Endothelial cell (in vitro differentiated cells): ENCODE measurements at regions not wholly inside any gene's neighbourhood (a gene's known extent, or its start where the extent isn't known, plus 50 kb on each side); places are given as distances from the start of the nearest gene placed in this dataset.
"Not testable (repeated sequence)": the region's sequence is repeated elsewhere in the genome, so short reads cannot be mapped to it uniquely, and the experiment has no call there.

Source experiments
- DNase-seq: peaks from one replicate; pipeline ENCODE4 v3.0.0; 2021; ENCODE audit warnings: low spot score
- H3K27ac Mint-ChIP-seq: one replicate; pipeline ENCODE4 v1.8.0; 2021; ENCODE audit warnings: mixed read lengths, inconsistent platforms; ENCODE audit not compliant: unreplicated experiment
- H3K27me3 Mint-ChIP-seq: one replicate; pipeline ENCODE4 v1.8.0; 2021; ENCODE audit warnings: mild to moderate bottlenecking, moderate library complexity, mixed read lengths, inconsistent platforms; ENCODE audit not compliant: unreplicated experiment
- H3K36me3 Mint-ChIP-seq: one replicate; pipeline ENCODE4 v1.8.0; 2021; ENCODE audit warnings: mild to moderate bottlenecking, low read depth, mixed read lengths, inconsistent platforms; ENCODE audit not compliant: unreplicated experiment
- H3K4me1 Mint-ChIP-seq: one replicate; pipeline ENCODE4 v1.8.0; 2021; ENCODE audit warnings: mild to moderate bottlenecking, mixed read lengths, inconsistent platforms; ENCODE audit not compliant: unreplicated experiment
- H3K4me3 Mint-ChIP-seq: one replicate; pipeline ENCODE4 v1.8.0; 2021; ENCODE audit warnings: mild to moderate bottlenecking, mixed read lengths, inconsistent platforms; ENCODE audit not compliant: unreplicated experiment
- H3K9me3 Mint-ChIP-seq: one replicate; pipeline ENCODE4 v1.8.0; 2021; ENCODE audit warnings: mixed read lengths, inconsistent platforms; ENCODE audit not compliant: unreplicated experiment
- TF ChIP-seq, protein P1 (sequence below): fragments of 200-600 bp; sonication (generic); IDR thresholded peaks from one replicate; pipeline ENCODE4 v1.5.0; 2021; ENCODE audit warnings: antibody characterized with exemption; ENCODE audit not compliant: unreplicated experiment

DNA sequence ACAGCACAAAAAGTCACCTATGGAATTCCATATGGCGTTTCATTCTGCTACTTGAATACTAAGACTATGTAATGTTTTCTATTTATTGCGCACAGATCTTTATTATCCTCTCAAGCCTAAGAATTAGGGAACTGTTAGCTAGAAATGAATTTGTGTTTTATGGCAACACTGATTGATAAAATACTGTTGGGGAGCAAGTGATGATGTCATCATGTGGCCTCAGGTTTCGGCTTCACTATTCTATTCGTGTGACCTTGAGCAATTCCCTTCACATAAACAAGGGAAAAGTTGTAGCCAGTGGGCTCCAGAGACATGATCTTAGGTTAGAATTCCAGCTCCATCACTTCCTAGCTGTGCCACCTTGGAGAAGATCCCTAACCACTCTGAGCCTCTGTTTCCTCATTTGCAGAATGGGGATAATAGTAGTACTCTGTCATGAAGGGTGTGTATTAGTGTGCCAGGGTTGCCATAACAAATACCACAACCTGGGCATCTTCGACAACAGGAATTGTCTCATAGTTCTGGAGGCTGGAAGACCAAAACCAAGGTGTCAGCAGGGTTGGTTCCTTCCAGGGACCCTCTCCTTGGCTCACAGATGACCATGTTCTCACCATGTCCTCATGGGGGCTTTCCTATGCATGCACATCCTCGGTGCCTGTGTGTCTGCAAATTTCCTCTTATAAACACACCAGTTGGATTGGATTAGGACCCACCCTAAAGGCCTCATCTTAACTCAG is 371.2 kb downstream of the RRAGC start:
- Mint-ChIP-seq H3K9me3 (no peaks in the 10 kb centered on the region), H3K27ac (no peak overlapping the region), H3K27me3 (peaks cover 2% of the 10 kb centered on the region), H3K4me3 (no peak overlapping the region), H3K36me3 (no peaks in the 10 kb centered on the region), H3K4me1 (peaks cover 13% of the 10 kb centered on the region)
- TF ChIP-seq, protein P1, sequence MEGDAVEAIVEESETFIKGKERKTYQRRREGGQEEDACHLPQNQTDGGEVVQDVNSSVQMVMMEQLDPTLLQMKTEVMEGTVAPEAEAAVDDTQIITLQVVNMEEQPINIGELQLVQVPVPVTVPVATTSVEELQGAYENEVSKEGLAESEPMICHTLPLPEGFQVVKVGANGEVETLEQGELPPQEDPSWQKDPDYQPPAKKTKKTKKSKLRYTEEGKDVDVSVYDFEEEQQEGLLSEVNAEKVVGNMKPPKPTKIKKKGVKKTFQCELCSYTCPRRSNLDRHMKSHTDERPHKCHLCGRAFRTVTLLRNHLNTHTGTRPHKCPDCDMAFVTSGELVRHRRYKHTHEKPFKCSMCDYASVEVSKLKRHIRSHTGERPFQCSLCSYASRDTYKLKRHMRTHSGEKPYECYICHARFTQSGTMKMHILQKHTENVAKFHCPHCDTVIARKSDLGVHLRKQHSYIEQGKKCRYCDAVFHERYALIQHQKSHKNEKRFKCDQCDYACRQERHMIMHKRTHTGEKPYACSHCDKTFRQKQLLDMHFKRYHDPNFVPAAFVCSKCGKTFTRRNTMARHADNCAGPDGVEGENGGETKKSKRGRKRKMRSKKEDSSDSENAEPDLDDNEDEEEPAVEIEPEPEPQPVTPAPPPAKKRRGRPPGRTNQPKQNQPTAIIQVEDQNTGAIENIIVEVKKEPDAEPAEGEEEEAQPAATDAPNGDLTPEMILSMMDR, result no peak
- DNase-seq, result no peak

DNA sequence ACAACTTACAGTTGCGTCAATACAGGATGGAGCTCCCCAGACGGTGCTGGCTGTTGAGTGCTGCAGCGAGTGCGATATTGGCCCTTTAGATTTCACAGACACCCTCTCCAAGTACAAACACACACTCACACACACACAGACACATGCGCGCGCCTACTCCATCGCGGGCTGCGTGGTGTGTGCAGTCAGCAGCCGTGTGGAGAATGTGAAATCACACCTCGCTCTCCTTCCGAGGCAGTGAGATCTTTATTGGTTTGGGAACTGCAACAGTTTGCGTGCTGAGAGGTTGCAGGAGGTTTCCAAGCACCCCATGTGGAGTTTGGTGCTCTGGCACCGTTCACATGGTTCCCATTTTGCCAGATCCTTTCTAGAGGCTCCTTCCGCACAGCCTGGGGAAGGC is 372.2 kb downstream of the RRAGC start:
- Mint-ChIP-seq H3K4me1 (peaks cover 13% of the 10 kb centered on the region), H3K27me3 (peaks cover 1% of the 10 kb centered on the region), H3K9me3 (no peaks in the 10 kb centered on the region), H3K36me3 (no peaks in the 10 kb centered on the region), H3K27ac (no peak overlapping the region), H3K4me3 (no peak overlapping the region)
- no peak for DNase-seq
- TF ChIP-seq, protein P1, result no peak

DNA sequence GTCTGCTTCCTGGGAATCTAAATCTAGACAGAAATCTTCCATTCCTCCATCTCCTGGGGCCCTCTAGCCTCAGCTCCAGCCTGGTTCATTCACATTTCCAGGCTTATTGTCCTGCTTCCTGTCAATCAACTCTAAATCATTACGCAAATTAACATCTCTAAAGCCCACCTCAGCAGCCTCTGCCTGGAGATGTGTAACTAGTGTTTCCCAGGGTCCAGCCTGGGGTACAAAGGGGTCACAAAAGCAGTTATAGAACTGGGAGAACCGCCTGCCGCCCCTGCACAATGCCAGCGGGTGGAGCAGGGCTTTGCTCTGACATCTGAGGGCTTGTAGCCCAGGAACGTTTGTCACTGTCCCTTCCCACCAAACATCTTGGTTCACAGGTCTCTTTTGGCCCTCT is 373.5 kb downstream of the RRAGC start:
- Mint-ChIP-seq H3K36me3 (no peaks in the 10 kb centered on the region), H3K27me3 (no peaks in the 10 kb centered on the region), H3K4me3 (no peak overlapping the region), H3K9me3 (no peaks in the 10 kb centered on the region), H3K27ac (no peak overlapping the region), H3K4me1 (peaks cover 13% of the 10 kb centered on the region)
- DNase-seq, result no peak
- TF ChIP-seq, protein P1, result no peak

DNA sequence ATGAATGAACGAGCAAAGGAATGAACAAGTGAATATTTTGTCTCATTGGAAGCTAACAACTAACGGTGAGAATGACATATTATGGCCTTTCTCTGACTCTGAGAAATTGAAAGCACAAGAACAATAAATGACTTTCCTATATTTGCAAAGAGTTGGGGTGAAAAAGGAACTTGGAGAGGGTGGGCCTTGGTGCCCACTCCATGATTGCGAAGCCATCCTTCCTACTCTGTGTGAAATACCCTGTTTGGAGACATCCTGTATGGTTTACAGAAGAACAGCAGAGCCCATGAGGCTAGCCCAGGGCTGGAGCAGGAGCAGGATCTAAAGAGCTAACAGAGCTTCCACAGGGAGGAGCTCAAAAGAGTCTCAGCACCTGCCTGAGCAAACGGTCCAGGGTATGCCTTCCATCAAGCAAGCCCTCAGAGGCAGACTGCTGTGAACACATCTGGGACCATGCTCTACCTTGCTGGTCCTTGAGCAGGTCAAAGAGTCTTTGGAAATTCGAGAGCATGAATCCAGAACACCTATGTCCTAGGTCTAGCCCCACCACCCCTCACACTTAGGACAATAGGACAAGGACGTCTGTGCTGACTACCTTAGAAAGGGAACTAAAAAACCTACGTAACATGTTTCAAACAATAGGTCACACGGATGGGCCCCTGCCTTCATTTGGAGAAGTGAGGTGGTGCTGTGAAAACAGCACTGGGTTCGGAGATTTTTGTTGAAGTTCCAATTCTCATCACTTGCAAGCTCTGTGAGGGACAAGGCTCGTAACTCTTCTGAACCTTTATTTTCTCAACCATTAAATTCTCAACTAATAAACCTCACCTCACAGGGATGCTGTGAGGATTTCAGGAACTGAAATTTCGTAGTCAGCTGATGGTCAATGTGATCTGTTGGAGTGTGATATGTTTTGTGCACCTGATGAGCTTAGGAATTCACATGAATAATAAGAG is 377.4 kb downstream of the RRAGC start:
- H3K9me3 Mint-ChIP-seq, result no peaks in the 10 kb centered on the region
- H3K4me3 Mint-ChIP-seq, result no peak overlapping the region
- TF ChIP-seq, protein P1, result no peak
- peaks cover 2% of the 10 kb centered on the region for H3K27me3 Mint-ChIP-seq
- H3K36me3 Mint-ChIP-seq, result no peaks in the 10 kb centered on the region
- no peak overlapping the region for H3K27ac Mint-ChIP-seq
- H3K4me1 Mint-ChIP-seq, result peaks cover 13% of the 10 kb centered on the region
- DNase-seq, result no peak

DNA sequence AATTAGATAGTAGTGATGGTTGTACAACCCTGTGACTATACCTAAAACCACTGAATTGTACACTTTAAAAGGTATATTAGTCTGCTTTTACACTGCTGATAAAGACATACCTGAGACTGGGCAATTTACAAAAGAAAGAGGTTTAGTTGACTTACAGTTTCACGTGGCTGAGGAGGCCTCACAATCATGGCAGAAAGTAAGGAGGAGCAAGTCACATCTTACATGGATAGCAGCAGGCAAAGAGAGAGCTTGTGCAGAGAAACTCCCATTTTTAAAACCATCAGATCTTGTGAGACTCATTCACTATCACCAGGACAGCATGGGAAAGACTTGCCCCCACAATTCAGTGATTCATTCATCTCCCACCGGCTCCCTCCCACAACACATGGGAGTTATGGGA is 379.9 kb downstream of the RRAGC start:
- not testable (repeated sequence) for H3K36me3 Mint-ChIP-seq, DNase-seq, H3K9me3 Mint-ChIP-seq, H3K4me3 Mint-ChIP-seq, H3K27ac Mint-ChIP-seq, H3K27me3 Mint-ChIP-seq
- peaks cover 11% of the 10 kb centered on the region for H3K4me1 Mint-ChIP-seq
